OCI-LY7 (cell line): ENCODE measurements at regions not wholly inside any gene's neighbourhood (a gene's known extent, or its start where the extent isn't known, plus 50 kb on each side); places are given as distances from the start of the nearest gene placed in this dataset.

Source experiments
- CTCF ChIP-seq: fragments of 200-600 bp; sonication (generic); conservative IDR thresholded peaks from 2 replicates; pipeline ENCODE4 v1.5.1; 2014; ENCODE audit warnings: mild to moderate bottlenecking, antibody characterized with exemption, low read length, moderate library complexity, mixed read lengths
- EZH2phosphoT487 ChIP-seq: fragments of 200-600 bp; sonication (generic); IDR thresholded peaks from 2 replicates; pipeline ENCODE4 v1.6.1; 2018; ENCODE audit warnings: low read depth, borderline replicate concordance, mild to moderate bottlenecking, mixed run types, antibody characterized with exemption, low read length, moderate library complexity, mixed read lengths

GRCh38 chr11:115931548-115932083 is 427.4 kb upstream of the CADM1 start:
- no peak for TF ChIP-seq CTCF
- TF ChIP-seq EZH2phosphoT487 = no peak
